ENCODE measurements at regions not wholly inside any gene's neighbourhood (a gene's known extent, or its start where the extent isn't known, plus 50 kb on each side); places are given as distances from the start of the nearest gene placed in this dataset.

GRCh38 chr4:115529126-115529525 is 415.7 kb upstream of the NDST4 start:
- TF ChIP-seq, protein P1, sequence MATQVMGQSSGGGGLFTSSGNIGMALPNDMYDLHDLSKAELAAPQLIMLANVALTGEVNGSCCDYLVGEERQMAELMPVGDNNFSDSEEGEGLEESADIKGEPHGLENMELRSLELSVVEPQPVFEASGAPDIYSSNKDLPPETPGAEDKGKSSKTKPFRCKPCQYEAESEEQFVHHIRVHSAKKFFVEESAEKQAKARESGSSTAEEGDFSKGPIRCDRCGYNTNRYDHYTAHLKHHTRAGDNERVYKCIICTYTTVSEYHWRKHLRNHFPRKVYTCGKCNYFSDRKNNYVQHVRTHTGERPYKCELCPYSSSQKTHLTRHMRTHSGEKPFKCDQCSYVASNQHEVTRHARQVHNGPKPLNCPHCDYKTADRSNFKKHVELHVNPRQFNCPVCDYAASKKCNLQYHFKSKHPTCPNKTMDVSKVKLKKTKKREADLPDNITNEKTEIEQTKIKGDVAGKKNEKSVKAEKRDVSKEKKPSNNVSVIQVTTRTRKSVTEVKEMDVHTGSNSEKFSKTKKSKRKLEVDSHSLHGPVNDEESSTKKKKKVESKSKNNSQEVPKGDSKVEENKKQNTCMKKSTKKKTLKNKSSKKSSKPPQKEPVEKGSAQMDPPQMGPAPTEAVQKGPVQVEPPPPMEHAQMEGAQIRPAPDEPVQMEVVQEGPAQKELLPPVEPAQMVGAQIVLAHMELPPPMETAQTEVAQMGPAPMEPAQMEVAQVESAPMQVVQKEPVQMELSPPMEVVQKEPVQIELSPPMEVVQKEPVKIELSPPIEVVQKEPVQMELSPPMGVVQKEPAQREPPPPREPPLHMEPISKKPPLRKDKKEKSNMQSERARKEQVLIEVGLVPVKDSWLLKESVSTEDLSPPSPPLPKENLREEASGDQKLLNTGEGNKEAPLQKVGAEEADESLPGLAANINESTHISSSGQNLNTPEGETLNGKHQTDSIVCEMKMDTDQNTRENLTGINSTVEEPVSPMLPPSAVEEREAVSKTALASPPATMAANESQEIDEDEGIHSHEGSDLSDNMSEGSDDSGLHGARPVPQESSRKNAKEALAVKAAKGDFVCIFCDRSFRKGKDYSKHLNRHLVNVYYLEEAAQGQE (IDR thresholded peaks at IDR 0.05; ENCODE audit: insufficient read depth in 1 of 2, low read depth in 2 of 2, low read length in 2 of 2), result no peak
- TF ChIP-seq SIN3A (IDR thresholded peaks at IDR 0.05; ENCODE audit: borderline replicate concordance, insufficient read depth, low read length), result no peak
- TF ChIP-seq POLR2AphosphoS5 (IDR thresholded peaks at IDR 0.05; ENCODE audit: low read depth, low read length), result no peak
- no peak for TF ChIP-seq TAF1 (IDR thresholded peaks at IDR 0.05; ENCODE audit: borderline replicate concordance, insufficient read depth, low read length)
- no peak for TF ChIP-seq FOXP2 (optimal IDR thresholded peaks at IDR 0.05; ENCODE audit: borderline replicate concordance, extremely low read depth, extremely low read length, insufficient read depth)

Data from PFSK-1 (cell line).